ENCODE measurements at regions not wholly inside any gene's neighbourhood (a gene's known extent, or its start where the extent isn't known, plus 50 kb on each side); places are given as distances from the start of the nearest gene placed in this dataset.

- TF ChIP-seq ZNF57 (CRISPR knock-in tag; IDR thresholded peaks at IDR 0.05) (no peak), NCOR1 (IDR thresholded peaks at IDR 0.05) (no peak), ZNF197 (CRISPR knock-in tag; IDR thresholded peaks at IDR 0.05; ENCODE audit: low read depth) (no peak)
Observed at GRCh38 chr9:13728917-13729811, 449.7 kb upstream of the MPDZ start (continued).

- FAIRE-seq (no peak), ATAC-seq (no peak), DNase-seq (ENCODE audit: extremely low read depth in 1 of 4, low spot score in 3 of 4) (no peak)
- intact Hi-C loops (cut with micrococcal nuclease) (no loop called here), in situ Hi-C loops (cut with MboI) (no loop called here)
- no peak overlapping the region for H3K27ac ChIP-seq (ENCODE audit: extremely low read depth, low read depth, low read length)
- no peaks in the 10 kb centered on the region for H3K79me2 ChIP-seq (ENCODE audit: control insufficient read depth, insufficient read depth, low read length)
- BruUV-seq (replicated peaks) = no TSS peak
- H3K36me3 ChIP-seq (ENCODE audit: control insufficient read depth, insufficient read depth, low read length) = no peaks in the 10 kb centered on the region
- no peaks in the 10 kb centered on the region for H3K9me3 ChIP-seq (replicated peaks; ENCODE audit: control insufficient read depth, insufficient read depth, low read depth, low read length)
- H3K9me1 ChIP-seq (ENCODE audit: control insufficient read depth, insufficient read depth, low read length) = no peaks in the 10 kb centered on the region
- ChIA-PET POLR2A (no interaction called here), CTCF (ENCODE audit: low intra/inter-chr PET ratio) (no interaction called here)
- no peaks in the 10 kb centered on the region for H3K27me3 ChIP-seq (ENCODE audit: control insufficient read depth in 2 of 2, insufficient read depth in 2 of 2, low read length in 2 of 2)
- H4K20me1 ChIP-seq (replicated peaks; ENCODE audit: control insufficient read depth, insufficient read depth, low read length) = no peaks in the 10 kb centered on the region
- no peaks in the 10 kb centered on the region for H3K4me1 ChIP-seq (replicated peaks in 1 of 2; ENCODE audit: control insufficient read depth in 2 of 2, insufficient read depth in 2 of 2, low read length in 2 of 2)
- no peak overlapping the region for H3K4me2 ChIP-seq (ENCODE audit: insufficient read depth, low read length)
- H3K4me3 ChIP-seq = no peak overlapping the region
- H2AFZ ChIP-seq (ENCODE audit: low read depth, low read length) = no peak overlapping the region
- no CpG with 5 or more reads among the region's 2 CpGs for WGBS (ENCODE audit: insufficient coverage, low coverage, missing lambda C conversion rate)
- no peak overlapping the region for H3K9ac ChIP-seq (ENCODE audit: insufficient read depth in 1 of 2, low read depth in 2 of 2, low read length in 2 of 2)
- TF ChIP-seq DLX4 (CRISPR knock-in tag; IDR thresholded peaks at IDR 0.05) (no peak), HMGN3 (IDR thresholded peaks at IDR 0.05; ENCODE audit: borderline replicate concordance, extremely low read depth, insufficient read length, low read depth, low read length) (no peak), HOMEZ (CRISPR knock-in tag; IDR thresholded peaks at IDR 0.05) (no peak), FOXP1 (CRISPR knock-in tag; IDR thresholded peaks at IDR 0.05) (no peak), MEIS2 (IDR thresholded peaks at IDR 0.05; ENCODE audit: partially characterized antibody) (no peak), TFAP4 (CRISPR knock-in tag; IDR thresholded peaks at IDR 0.05; ENCODE audit: borderline replicate concordance) (no peak), KLF10 (CRISPR knock-in tag; IDR thresholded peaks at IDR 0.05) (no peak), EWSR1 (IDR thresholded peaks at IDR 0.05; ENCODE audit: borderline replicate concordance, low read depth, partially characterized antibody) (no peak), ZNF449 (CRISPR knock-in tag; IDR thresholded peaks at IDR 0.05) (no peak), SAFB2 (IDR thresholded peaks at IDR 0.05; ENCODE audit: borderline replicate concordance, low read depth, low read length, severe bottlenecking) (no peak), PRMT5 (CRISPR knock-in tag; IDR thresholded peaks at IDR 0.05) (no peak), ARID2 (IDR thresholded peaks at IDR 0.05) (no peak), SMAD2 (IDR thresholded peaks at IDR 0.05; ENCODE audit: low read depth, low read length) (no peak), ESRRA (IDR thresholded peaks at IDR 0.05; ENCODE audit: borderline replicate concordance, low read depth) (no peak)
Observed at GRCh38 chr9:13728131-13728530, 448.6 kb upstream of the MPDZ start.

Measured in K562 (cell line).